Fibroblast of lung (primary cell): ENCODE measurements at regions not wholly inside any gene's neighbourhood (a gene's known extent, or its start where the extent isn't known, plus 50 kb on each side); places are given as distances from the start of the nearest gene placed in this dataset.

ENCODE experiments used
- DNase-seq, 2 donors: peaks; one replicate each; pipeline versions ENCODE4 v3.0.0 to v3.0.0-alpha.2; 2010; ENCODE audit warnings: low read depth in 2 of 2
- H2AFZ ChIP-seq: 2 replicates; pipeline ENCODE4 v1.5.1; 2012; ENCODE audit warnings: low read length, control low read depth, inconsistent platforms
- H3K27ac ChIP-seq: 2 replicates; pipeline ENCODE4 v1.5.1; 2011; ENCODE audit warnings: low read length, control low read depth; ENCODE audit not compliant: insufficient read depth
- H3K27me3 ChIP-seq: 2 replicates; pipeline ENCODE4 v1.5.1; 2011; ENCODE audit warnings: mild to moderate bottlenecking, low read length; ENCODE audit not compliant: control insufficient read depth, insufficient read depth
- H3K36me3 ChIP-seq: 2 replicates; pipeline ENCODE4 v1.5.1; 2011; ENCODE audit warnings: low read length; ENCODE audit not compliant: control insufficient read depth, insufficient read depth
- H3K4me1 ChIP-seq: 2 replicates; pipeline ENCODE4 v1.5.1; 2011; ENCODE audit warnings: low read length; ENCODE audit not compliant: control insufficient read depth, insufficient read depth; ENCODE audit errors: extremely low read depth
- H3K4me2 ChIP-seq: 2 replicates; pipeline ENCODE4 v1.5.1; 2011; ENCODE audit warnings: low read length, control low read depth; ENCODE audit not compliant: insufficient read depth; ENCODE audit errors: extremely low read depth
- H3K4me3 ChIP-seq, 4 experiments: fragments of 200-600 bp in 1 of 4; sonication (generic) in 1 of 4; replicated peaks in 1 of 4; 2 replicates each; pipeline ENCODE4 v1.5.1; 2011 to 2016; ENCODE audit warnings: low read length in 4 of 4, low read depth in 3 of 4, mild to moderate bottlenecking in 3 of 4, control low read depth in 2 of 4, inconsistent platforms in 1 of 4, mixed read lengths in 1 of 4; ENCODE audit not compliant: insufficient read depth in 1 of 4; ENCODE audit errors: control extremely low read depth in 1 of 4
- H3K79me2 ChIP-seq: 2 replicates; pipeline ENCODE4 v1.5.1; 2012; ENCODE audit warnings: mild to moderate bottlenecking, low read length, inconsistent platforms; ENCODE audit not compliant: control insufficient read depth, insufficient read depth
- H3K9ac ChIP-seq: 2 replicates; pipeline ENCODE4 v1.5.1; 2011; ENCODE audit warnings: mild to moderate bottlenecking, low read length, control low read depth; ENCODE audit not compliant: insufficient read depth
- H3K9me3 ChIP-seq: 2 replicates; pipeline ENCODE4 v1.5.1; 2012; ENCODE audit warnings: low read depth, low read length; ENCODE audit not compliant: control insufficient read depth, insufficient read depth
- H4K20me1 ChIP-seq: 2 replicates; pipeline ENCODE4 v1.5.1; 2011; ENCODE audit warnings: low read length; ENCODE audit not compliant: control insufficient read depth, insufficient read depth; ENCODE audit errors: extremely low read depth
- EZH2 ChIP-seq: IDR thresholded peaks from 2 replicates; pipeline ENCODE4 v1.5.1; 2012; ENCODE audit warnings: low read length, control low read depth, mild to moderate bottlenecking; ENCODE audit errors: missing control alignments
- TF ChIP-seq, protein P1 (sequence below), 2 donors: IDR thresholded peaks in 1 of 2; conservative IDR thresholded peaks in 1 of 2; 1 replicate in 1 of 2; 2 replicates in 1 of 2; pipeline ENCODE4 v1.5.1; 2011 to 2012; ENCODE audit warnings: low read length in 2 of 2, control low read depth in 1 of 2, inconsistent platforms in 1 of 2, low read depth in 1 of 2, mild to moderate bottlenecking in 1 of 2

DNA sequence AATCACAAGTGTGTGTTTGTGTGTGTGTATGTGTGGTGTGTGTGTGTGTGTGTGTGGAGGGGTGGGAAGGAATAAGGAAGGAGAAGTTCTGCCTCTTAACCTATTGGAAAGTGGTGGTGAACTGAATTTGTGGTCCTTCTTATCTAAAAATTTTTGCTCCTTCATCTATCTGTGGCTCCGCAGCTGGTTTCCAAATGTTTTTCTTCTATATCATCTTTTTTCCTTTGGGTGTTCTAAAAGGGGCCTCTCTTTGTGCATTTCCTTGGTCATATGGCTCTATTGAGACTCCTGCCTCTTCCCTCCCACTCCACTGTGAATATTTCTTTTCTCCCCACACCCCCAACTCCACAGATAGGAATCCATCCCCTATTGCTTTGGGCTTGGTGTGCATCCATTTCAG lies 254.9 kb upstream of the CWC22 start:
- Histone ChIP-seq H3K79me2 (no peaks in the 10 kb centered on the region), H3K9me3 (no peaks in the 10 kb centered on the region), H3K4me3 (no peak overlapping the region), H3K4me1 (no peaks in the 10 kb centered on the region), H3K27ac (no peak overlapping the region), H3K4me2 (no peak overlapping the region), H4K20me1 (no peaks in the 10 kb centered on the region), H3K27me3 (no peaks in the 10 kb centered on the region), H3K36me3 (no peaks in the 10 kb centered on the region), H3K9ac (no peak overlapping the region), H2AFZ (no peak overlapping the region)
- no peak for TF ChIP-seq EZH2
- TF ChIP-seq, protein P1, sequence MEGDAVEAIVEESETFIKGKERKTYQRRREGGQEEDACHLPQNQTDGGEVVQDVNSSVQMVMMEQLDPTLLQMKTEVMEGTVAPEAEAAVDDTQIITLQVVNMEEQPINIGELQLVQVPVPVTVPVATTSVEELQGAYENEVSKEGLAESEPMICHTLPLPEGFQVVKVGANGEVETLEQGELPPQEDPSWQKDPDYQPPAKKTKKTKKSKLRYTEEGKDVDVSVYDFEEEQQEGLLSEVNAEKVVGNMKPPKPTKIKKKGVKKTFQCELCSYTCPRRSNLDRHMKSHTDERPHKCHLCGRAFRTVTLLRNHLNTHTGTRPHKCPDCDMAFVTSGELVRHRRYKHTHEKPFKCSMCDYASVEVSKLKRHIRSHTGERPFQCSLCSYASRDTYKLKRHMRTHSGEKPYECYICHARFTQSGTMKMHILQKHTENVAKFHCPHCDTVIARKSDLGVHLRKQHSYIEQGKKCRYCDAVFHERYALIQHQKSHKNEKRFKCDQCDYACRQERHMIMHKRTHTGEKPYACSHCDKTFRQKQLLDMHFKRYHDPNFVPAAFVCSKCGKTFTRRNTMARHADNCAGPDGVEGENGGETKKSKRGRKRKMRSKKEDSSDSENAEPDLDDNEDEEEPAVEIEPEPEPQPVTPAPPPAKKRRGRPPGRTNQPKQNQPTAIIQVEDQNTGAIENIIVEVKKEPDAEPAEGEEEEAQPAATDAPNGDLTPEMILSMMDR (conservative IDR thresholded peaks at IDR 0.05 in 1 of 2, IDR thresholded peaks at IDR 0.05 in 1 of 2; ENCODE audit: low read depth in 1 of 2, low read length in 2 of 2), result no peak
- DNase-seq, result no peak

DNA sequence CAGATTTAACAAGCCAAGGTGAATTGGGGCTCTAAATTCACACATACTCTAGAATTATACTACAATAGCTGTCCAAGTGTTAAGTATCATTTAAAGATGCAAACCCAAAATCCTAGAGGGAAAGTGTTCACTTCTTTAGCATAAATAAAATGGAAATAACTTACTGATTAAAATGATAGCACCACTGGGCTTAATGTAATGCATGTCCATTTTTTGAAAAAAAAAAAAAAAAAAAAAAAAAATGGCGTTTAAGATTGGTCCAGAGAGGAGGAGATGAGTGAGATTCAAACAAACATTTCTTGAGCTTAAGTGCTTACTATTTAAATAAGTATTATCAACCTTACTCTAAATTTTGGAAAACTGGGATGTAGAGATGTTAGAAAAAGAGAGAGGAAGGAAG lies 251.5 kb upstream of the CWC22 start:
- Histone ChIP-seq H3K4me2 (no peak overlapping the region), H3K9ac (no peak overlapping the region), H3K36me3 (no peaks in the 10 kb centered on the region)

DNA sequence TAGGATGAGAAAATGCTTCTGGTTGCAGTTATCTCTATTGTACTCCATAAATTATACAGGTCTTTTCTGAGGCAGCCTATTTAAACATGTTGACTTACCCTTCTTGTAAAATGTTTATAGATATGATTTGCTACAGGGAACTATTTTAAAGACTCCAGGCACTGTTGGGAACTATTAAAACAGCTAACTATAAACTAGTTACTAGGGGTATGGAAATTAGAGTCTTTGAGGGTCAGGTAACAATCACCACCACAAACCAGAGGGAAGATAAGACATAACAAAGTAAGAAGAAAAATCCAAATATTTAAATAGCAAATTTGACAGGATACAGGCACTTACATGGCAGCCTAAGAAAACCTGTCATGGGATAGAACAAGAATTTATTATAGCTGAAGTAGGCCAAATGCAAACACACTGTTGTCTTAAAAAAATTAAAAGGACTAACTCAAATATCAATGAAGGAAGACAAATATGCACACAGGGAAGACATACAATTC lies 251.0 kb upstream of the CWC22 start:
- Histone ChIP-seq H3K9ac (no peak overlapping the region), H3K36me3 (no peaks in the 10 kb centered on the region), H4K20me1 (no peaks in the 10 kb centered on the region), H3K27me3 (no peaks in the 10 kb centered on the region), H3K4me1 (no peaks in the 10 kb centered on the region), H2AFZ (no peak overlapping the region), H3K27ac (no peak overlapping the region), H3K4me3 (no peak overlapping the region), H3K9me3 (no peaks in the 10 kb centered on the region), H3K4me2 (no peak overlapping the region), H3K79me2 (no peaks in the 10 kb centered on the region)
- DNase-seq, result no peak
- TF ChIP-seq EZH2, result no peak
- TF ChIP-seq, protein P1 (conservative IDR thresholded peaks at IDR 0.05 in 1 of 2, IDR thresholded peaks at IDR 0.05 in 1 of 2; ENCODE audit: low read depth in 1 of 2, low read length in 2 of 2), result no peak

More for the DNA sequence above, 251.5 kb upstream of the CWC22 start:
- Histone ChIP-seq H3K4me1 (no peaks in the 10 kb centered on the region), H3K27me3 (no peaks in the 10 kb centered on the region), H3K79me2 (no peaks in the 10 kb centered on the region), H4K20me1 (no peaks in the 10 kb centered on the region), H3K4me3 (no peak overlapping the region), H3K27ac (no peak overlapping the region), H2AFZ (no peak overlapping the region), H3K9me3 (no peaks in the 10 kb centered on the region)
- TF ChIP-seq, protein P1 (conservative IDR thresholded peaks at IDR 0.05 in 1 of 2, IDR thresholded peaks at IDR 0.05 in 1 of 2; ENCODE audit: low read depth in 1 of 2, low read length in 2 of 2), result no peak
- no peak for TF ChIP-seq EZH2
- DNase-seq, result no peak
